Progenitor cell of endocrine pancreas (in vitro differentiated cells): ENCODE measurements at regions not wholly inside any gene's neighbourhood (a gene's known extent, or its start where the extent isn't known, plus 50 kb on each side); places are given as distances from the start of the nearest gene placed in this dataset.

Experiments used
- DNase-seq: peaks from one replicate; pipeline ENCODE4 v3.0.0; 2021; ENCODE audit warnings: low spot score; ENCODE audit not compliant: unreplicated experiment
- H3K27ac Mint-ChIP-seq: 2 replicates; pipeline ENCODE4 v1.8.0; 2021; ENCODE audit warnings: mild to moderate bottlenecking, moderate library complexity, mixed read lengths
- H3K27me3 Mint-ChIP-seq: 2 replicates; pipeline ENCODE4 v1.8.0; 2021; ENCODE audit warnings: mixed read lengths
- H3K36me3 Mint-ChIP-seq: 2 replicates; pipeline ENCODE4 v1.8.0; 2022; ENCODE audit warnings: mixed read lengths; ENCODE audit not compliant: insufficient read depth
- H3K4me1 Mint-ChIP-seq: 2 replicates; pipeline ENCODE4 v1.8.0; 2021; ENCODE audit warnings: low read depth, mixed read lengths
- H3K4me3 Mint-ChIP-seq: 2 replicates; pipeline ENCODE4 v1.8.0; 2021; ENCODE audit warnings: low read depth, mild to moderate bottlenecking, moderate library complexity, mixed read lengths
- H3K9me3 Mint-ChIP-seq: 2 replicates; pipeline ENCODE4 v1.8.0; 2021; ENCODE audit warnings: low read depth, mixed read lengths
- CTCF ChIP-seq: fragments of 200-600 bp; sonication (generic); IDR thresholded peaks from one replicate; pipeline ENCODE4 v1.5.0; 2021; ENCODE audit warnings: antibody characterized with exemption, mild to moderate bottlenecking; ENCODE audit not compliant: unreplicated experiment

- H3K27ac Mint-ChIP-seq, result no peak overlapping the region
- no peak overlapping the region for H3K4me3 Mint-ChIP-seq
- no peaks in the 10 kb centered on the region for H3K36me3 Mint-ChIP-seq
- DNase-seq, result no peak
- peaks cover 4% of the 10 kb centered on the region for H3K4me1 Mint-ChIP-seq
- no peaks in the 10 kb centered on the region for H3K27me3 Mint-ChIP-seq
- H3K9me3 Mint-ChIP-seq, result no peaks in the 10 kb centered on the region
- no peak for TF ChIP-seq CTCF
Observed at GRCh38 chr7:124162667-124163066, 129.8 kb upstream of the TMEM229A start.

- no peaks in the 10 kb centered on the region for H3K4me1 Mint-ChIP-seq
- no peak overlapping the region for H3K4me3 Mint-ChIP-seq
- H3K27me3 Mint-ChIP-seq, result no peaks in the 10 kb centered on the region
- DNase-seq, result no peak
- H3K9me3 Mint-ChIP-seq, result no peaks in the 10 kb centered on the region
- TF ChIP-seq CTCF, result peak; percentile 79
- H3K27ac Mint-ChIP-seq, result no peak overlapping the region
- H3K36me3 Mint-ChIP-seq, result no peaks in the 10 kb centered on the region
Observed at GRCh38 chr7:124155432-124156022, 122.7 kb upstream of the TMEM229A start.

- Mint-ChIP-seq H3K27ac (no peak overlapping the region), H3K27me3 (no peaks in the 10 kb centered on the region), H3K9me3 (no peaks in the 10 kb centered on the region), H3K4me1 (no peaks in the 10 kb centered on the region), H3K4me3 (no peak overlapping the region), H3K36me3 (no peaks in the 10 kb centered on the region)
- DNase-seq, result no peak
- peak; percentile 62 for TF ChIP-seq CTCF
Observed at GRCh38 chr7:124152859-124153692, 120.2 kb upstream of the TMEM229A start.

- DNase-seq, result no peak
- Mint-ChIP-seq H3K27ac (no peak overlapping the region), H3K36me3 (no peaks in the 10 kb centered on the region), H3K4me1 (no peaks in the 10 kb centered on the region), H3K9me3 (peaks cover 18% of the 10 kb centered on the region), H3K4me3 (no peak overlapping the region), H3K27me3 (no peaks in the 10 kb centered on the region)
- no peak for TF ChIP-seq CTCF
Observed at GRCh38 chr7:124137664-124138063, 104.8 kb upstream of the TMEM229A start.

GRCh38 chr7:124124201-124124600 lies 91.3 kb upstream of the TMEM229A start:
- H3K27ac Mint-ChIP-seq, result no peak overlapping the region
- no peaks in the 10 kb centered on the region for H3K36me3 Mint-ChIP-seq
- TF ChIP-seq CTCF, result no peak
- no peak for DNase-seq
- H3K9me3 Mint-ChIP-seq, result peaks cover 6% of the 10 kb centered on the region
- H3K27me3 Mint-ChIP-seq, result peaks cover 3% of the 10 kb centered on the region
- no peak overlapping the region for H3K4me3 Mint-ChIP-seq
- no peaks in the 10 kb centered on the region for H3K4me1 Mint-ChIP-seq
